Keratinocyte (primary cell): ENCODE measurements at regions not wholly inside any gene's neighbourhood (a gene's known extent, or its start where the extent isn't known, plus 50 kb on each side); places are given as distances from the start of the nearest gene placed in this dataset.

Source experiments
- DNase-seq: peaks from one replicate; pipeline ENCODE4 v3.0.0-alpha.2; 2011; ENCODE audit warnings: low read depth, missing footprints, low spot score
- FAIRE-seq: peaks from 2 replicates; lab custom pipeline; 2011; peaks lifted over from hg19 to GRCh38; lab: Jason Lieb, UNC
- H2AFZ ChIP-seq: 2 replicates; pipeline ENCODE4 v1.6.0; 2012; ENCODE audit warnings: low read length, control low read depth, inconsistent platforms; ENCODE audit not compliant: control insufficient read depth
- H3K27ac ChIP-seq: 2 replicates; pipeline ENCODE4 v1.5.1; 2011; ENCODE audit warnings: low read length; ENCODE audit not compliant: control insufficient read depth, insufficient read depth
- H3K27me3 ChIP-seq: 3 replicates; pipeline ENCODE4 v1.6.0; 2011; ENCODE audit warnings: low read length; ENCODE audit not compliant: control insufficient read depth, insufficient read depth; ENCODE audit errors: extremely low read depth
- H3K36me3 ChIP-seq, 2 experiments: 2 replicates in 1 of 2; 3 replicates in 1 of 2; pipeline ENCODE4 v1.5.1; 2011; ENCODE audit warnings: low read length in 2 of 2, mild to moderate bottlenecking in 1 of 2; ENCODE audit not compliant: control insufficient read depth in 2 of 2, insufficient read depth in 2 of 2; ENCODE audit errors: extremely low read depth in 1 of 2
- H3K4me1 ChIP-seq: 3 replicates; pipeline ENCODE4 v1.5.1; 2011; ENCODE audit warnings: low read length; ENCODE audit not compliant: control insufficient read depth, insufficient read depth; ENCODE audit errors: extremely low read depth
- H3K4me2 ChIP-seq: 3 replicates; pipeline ENCODE4 v1.6.0; 2011; ENCODE audit warnings: low read depth, low read length; ENCODE audit not compliant: control insufficient read depth, insufficient read depth; ENCODE audit errors: extremely low read depth
- H3K4me3 ChIP-seq, 3 experiments: fragments of 200-600 bp in 1 of 3; sonication (generic) in 1 of 3; 2 replicates in 2 of 3; 3 replicates in 1 of 3; pipeline ENCODE4 v1.5.1; 2011 to 2016; ENCODE audit warnings: low read length in 3 of 3, mild to moderate bottlenecking in 3 of 3, control low read depth in 2 of 3, inconsistent platforms in 1 of 3, low read depth in 1 of 3, mixed read lengths in 1 of 3, mixed run types in 1 of 3, moderate library complexity in 1 of 3; ENCODE audit not compliant: control insufficient read depth in 2 of 3, insufficient read depth in 2 of 3; ENCODE audit errors: extremely low read depth in 1 of 3
- H3K79me2 ChIP-seq: 2 replicates; pipeline ENCODE4 v1.6.0; 2012; ENCODE audit warnings: low read length; ENCODE audit not compliant: control insufficient read depth, insufficient read depth
- H3K9ac ChIP-seq: 3 replicates; pipeline ENCODE4 v1.6.0; 2011; ENCODE audit warnings: low read length; ENCODE audit not compliant: control insufficient read depth, insufficient read depth; ENCODE audit errors: extremely low read depth
- H3K9me1 ChIP-seq: 3 replicates; pipeline ENCODE4 v1.6.0; 2011; ENCODE audit warnings: low read length; ENCODE audit not compliant: control insufficient read depth, insufficient read depth; ENCODE audit errors: extremely low read depth
- H3K9me3 ChIP-seq: 2 replicates; pipeline ENCODE4 v1.5.1; 2012; ENCODE audit warnings: low read depth, low read length; ENCODE audit not compliant: control insufficient read depth
- H4K20me1 ChIP-seq: 3 replicates; pipeline ENCODE4 v1.6.0; 2011; ENCODE audit warnings: low read length; ENCODE audit not compliant: control insufficient read depth, insufficient read depth; ENCODE audit errors: extremely low read depth
- EZH2 ChIP-seq: IDR thresholded peaks from one replicate; pipeline ENCODE4 v1.6.1; 2012; ENCODE audit warnings: inconsistent platforms, mild to moderate bottlenecking, low read length, moderate library complexity
- dilution Hi-C: fragments of 300-500 bp; cut with MboI; formaldehyde crosslinking; loops from one replicate; pipeline ENCODE4 v1.7.0; 2020; ENCODE audit warnings: low sequenced_read_pairs; ENCODE audit not compliant: extremely low pct_ligation_motif_present
- TF ChIP-seq, protein P1 (sequence below), 3 experiments: IDR thresholded peaks in 1 of 3; conservative IDR thresholded peaks in 1 of 3; optimal IDR thresholded peaks in 1 of 3; 2 replicates in 2 of 3; 3 replicates in 1 of 3; pipeline versions ENCODE3 to v1.5.1; 2011; ENCODE audit warnings: low read length in 3 of 3, mild to moderate bottlenecking in 3 of 3, moderate library complexity in 2 of 3, control low read depth in 1 of 3, inconsistent platforms in 1 of 3; ENCODE audit not compliant: insufficient read depth in 2 of 3; ENCODE audit errors: extremely low read depth in 1 of 3

DNA sequence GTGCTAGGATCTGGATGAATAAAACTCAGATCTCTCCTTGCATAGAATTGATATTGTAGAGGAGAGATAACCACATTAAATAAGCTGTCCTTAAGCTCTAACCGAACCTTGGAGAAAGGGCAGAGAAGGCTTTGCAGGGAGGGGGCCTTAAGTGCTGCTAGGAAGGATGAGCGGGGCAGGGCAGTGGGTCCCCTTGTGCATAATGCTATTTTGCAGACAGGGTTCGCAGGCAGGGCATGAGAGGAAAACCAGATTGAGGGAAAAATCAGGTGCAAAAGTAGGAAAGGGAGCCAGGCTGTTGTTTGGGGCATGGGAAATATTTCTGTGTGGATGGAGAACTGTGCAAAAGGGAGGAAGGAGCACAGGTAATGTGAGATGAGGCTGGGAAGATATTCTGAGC is 383.0 kb upstream of the JARID2 start:
- no peaks in the 10 kb centered on the region for H3K9me3 ChIP-seq
- TF ChIP-seq, protein P1, sequence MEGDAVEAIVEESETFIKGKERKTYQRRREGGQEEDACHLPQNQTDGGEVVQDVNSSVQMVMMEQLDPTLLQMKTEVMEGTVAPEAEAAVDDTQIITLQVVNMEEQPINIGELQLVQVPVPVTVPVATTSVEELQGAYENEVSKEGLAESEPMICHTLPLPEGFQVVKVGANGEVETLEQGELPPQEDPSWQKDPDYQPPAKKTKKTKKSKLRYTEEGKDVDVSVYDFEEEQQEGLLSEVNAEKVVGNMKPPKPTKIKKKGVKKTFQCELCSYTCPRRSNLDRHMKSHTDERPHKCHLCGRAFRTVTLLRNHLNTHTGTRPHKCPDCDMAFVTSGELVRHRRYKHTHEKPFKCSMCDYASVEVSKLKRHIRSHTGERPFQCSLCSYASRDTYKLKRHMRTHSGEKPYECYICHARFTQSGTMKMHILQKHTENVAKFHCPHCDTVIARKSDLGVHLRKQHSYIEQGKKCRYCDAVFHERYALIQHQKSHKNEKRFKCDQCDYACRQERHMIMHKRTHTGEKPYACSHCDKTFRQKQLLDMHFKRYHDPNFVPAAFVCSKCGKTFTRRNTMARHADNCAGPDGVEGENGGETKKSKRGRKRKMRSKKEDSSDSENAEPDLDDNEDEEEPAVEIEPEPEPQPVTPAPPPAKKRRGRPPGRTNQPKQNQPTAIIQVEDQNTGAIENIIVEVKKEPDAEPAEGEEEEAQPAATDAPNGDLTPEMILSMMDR (optimal IDR thresholded peaks at IDR 0.05 in 1 of 3, IDR thresholded peaks at IDR 0.05 in 1 of 3, conservative IDR thresholded peaks at IDR 0.05 in 1 of 3; ENCODE audit: extremely low read depth in 1 of 3, insufficient read depth in 2 of 3, low read length in 3 of 3), result no peak
- TF ChIP-seq EZH2, result no peak
- no peaks in the 10 kb centered on the region for H4K20me1 ChIP-seq
- no peak for FAIRE-seq
- no peak overlapping the region for H3K27ac ChIP-seq
- no peaks in the 10 kb centered on the region for H3K27me3 ChIP-seq
- DNase-seq, result no peak
- no peak overlapping the region for H2AFZ ChIP-seq
- H3K9me1 ChIP-seq, result no peaks in the 10 kb centered on the region
- dilution Hi-C loops, result no loop called here
- no peak overlapping the region for H3K4me3 ChIP-seq
- H3K9ac ChIP-seq, result no peak overlapping the region
- H3K36me3 ChIP-seq, result no peaks in the 10 kb centered on the region
- H3K4me1 ChIP-seq, result no peaks in the 10 kb centered on the region
- H3K79me2 ChIP-seq, result no peaks in the 10 kb centered on the region
- H3K4me2 ChIP-seq, result no peak overlapping the region

- Histone ChIP-seq H3K9me3 (no peaks in the 10 kb centered on the region), H3K4me1 (no peaks in the 10 kb centered on the region), H4K20me1 (no peaks in the 10 kb centered on the region), H3K4me2 (no peak overlapping the region), H2AFZ (no peak overlapping the region), H3K79me2 (no peaks in the 10 kb centered on the region), H3K4me3 (no peak overlapping the region), H3K27ac (no peak overlapping the region), H3K36me3 (no peaks in the 10 kb centered on the region), H3K27me3 (no peaks in the 10 kb centered on the region), H3K9me1 (no peaks in the 10 kb centered on the region), H3K9ac (no peak overlapping the region)
- TF ChIP-seq, protein P1 (optimal IDR thresholded peaks at IDR 0.05 in 1 of 3, IDR thresholded peaks at IDR 0.05 in 1 of 3, conservative IDR thresholded peaks at IDR 0.05 in 1 of 3; ENCODE audit: extremely low read depth in 1 of 3, insufficient read depth in 2 of 3, low read length in 3 of 3), result no peak
- no peak for TF ChIP-seq EZH2
- dilution Hi-C loops, result no loop called here
- no peak for DNase-seq
- FAIRE-seq, result no peak
Observed at GRCh38 chr6:14863902-14864850, 381.7 kb upstream of the JARID2 start.
